Loucy (cell line): ENCODE measurements at regions not wholly inside any gene's neighbourhood (a gene's known extent, or its start where the extent isn't known, plus 50 kb on each side); places are given as distances from the start of the nearest gene placed in this dataset.

Experiments
- CTCF ChIP-seq: fragments of 200-600 bp; sonication (generic); conservative IDR thresholded peaks from 2 replicates; pipeline ENCODE4 v1.5.1; 2014; ENCODE audit warnings: mild to moderate bottlenecking, antibody characterized with exemption, low read length
- EZH2phosphoT487 ChIP-seq: fragments of 200-600 bp; IDR thresholded peaks from 2 replicates; pipeline ENCODE4 v1.6.1; 2018; ENCODE audit warnings: antibody characterized with exemption, mild to moderate bottlenecking, moderate library complexity, borderline replicate concordance

GRCh38 chr1:185492089-185492825 lies 175.2 kb upstream of the IVNS1ABP start:
- TF ChIP-seq CTCF (no peak), EZH2phosphoT487 (no peak)
